ENCODE measurements at regions not wholly inside any gene's neighbourhood (a gene's known extent, or its start where the extent isn't known, plus 50 kb on each side); places are given as distances from the start of the nearest gene placed in this dataset.

- no peak for TF ChIP-seq EGR1 (IDR thresholded peaks at IDR 0.05; ENCODE audit: low read depth in 2 of 2)
- no peak for TF ChIP-seq REST (IDR thresholded peaks at IDR 0.05)
- TF ChIP-seq FOXA1 (IDR thresholded peaks at IDR 0.05) = no peak
- TF ChIP-seq RXRA (IDR thresholded peaks at IDR 0.05) = no peak
- TF ChIP-seq HNF4A (conservative IDR thresholded peaks at IDR 0.05) = no peak
- no peak for TF ChIP-seq MAX (IDR thresholded peaks at IDR 0.05)
- TF ChIP-seq NR2F2 (IDR thresholded peaks at IDR 0.05) = no peak
- TF ChIP-seq, protein P1, sequence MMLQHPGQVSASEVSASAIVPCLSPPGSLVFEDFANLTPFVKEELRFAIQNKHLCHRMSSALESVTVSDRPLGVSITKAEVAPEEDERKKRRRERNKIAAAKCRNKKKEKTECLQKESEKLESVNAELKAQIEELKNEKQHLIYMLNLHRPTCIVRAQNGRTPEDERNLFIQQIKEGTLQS (IDR thresholded peaks at IDR 0.05) = no peak
- TF ChIP-seq YY1 (IDR thresholded peaks at IDR 0.05) = no peak
- TF ChIP-seq FOXA2 (IDR thresholded peaks at IDR 0.05) = no peak
- no peak for TF ChIP-seq HNF4G (IDR thresholded peaks at IDR 0.05)
- no peak for TF ChIP-seq JUND (IDR thresholded peaks at IDR 0.05)
- no peak for TF ChIP-seq SP1 (IDR thresholded peaks at IDR 0.05)
- no peak for TF ChIP-seq CTCF (IDR thresholded peaks at IDR 0.05; ENCODE audit: low read depth, low read length, missing input control)
- Histone ChIP-seq H3K36me3 (ENCODE audit: control insufficient read depth in 4 of 4, insufficient read depth in 3 of 4, low read depth in 1 of 4, low read length in 3 of 4) (no peaks in the 10 kb centered on the region), H3K4me3 (ENCODE audit: low read depth in 1 of 3, low read length in 3 of 3) (no peak overlapping the region), H3K9me3 (ENCODE audit: control insufficient read depth in 4 of 4, low read length in 3 of 4) (no peaks in the 10 kb centered on the region), H3K27ac (ENCODE audit: low read depth in 1 of 2, low read length in 2 of 2) (no peak overlapping the region), H3K9ac (ENCODE audit: low read depth in 1 of 2, low read length in 2 of 2) (no peak overlapping the region), H3K4me1 (ENCODE audit: control insufficient read depth in 4 of 4, insufficient read depth in 4 of 4, low read length in 3 of 4) (no peaks in the 10 kb centered on the region), H3K27me3 (ENCODE audit: control insufficient read depth in 4 of 4, insufficient read depth in 4 of 4, low read length in 3 of 4) (no peaks in the 10 kb centered on the region)
- WGBS = 73% methylated on average over 5 of the region's 5 CpGs
- DNase-seq (ENCODE audit: low spot score) = no peak
These were observed 173.3 kb upstream of the SYT13 start for GRCh38 chr11:45459491-45459890.

DNA sequence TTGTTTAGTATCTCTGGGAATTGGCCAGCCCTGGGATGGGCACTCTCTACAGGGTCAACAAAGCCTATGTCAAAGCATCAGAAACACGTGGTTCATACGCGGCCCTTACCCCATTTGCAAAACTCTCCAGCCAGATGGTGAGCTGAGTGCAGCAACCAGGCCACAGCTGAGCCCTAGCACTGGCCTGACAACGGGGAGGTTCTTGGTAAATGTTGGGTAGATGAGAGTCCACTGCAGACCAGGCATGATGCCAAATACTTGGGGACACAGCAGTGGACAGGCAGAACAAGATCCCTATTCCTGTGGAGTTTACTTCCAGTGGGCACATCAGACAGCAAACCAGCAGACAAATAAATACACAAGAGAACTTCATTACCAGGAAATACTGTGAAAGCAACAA is 172.1 kb upstream of the SYT13 start:
- H3K9ac ChIP-seq (ENCODE audit: low read depth in 1 of 2, low read length in 2 of 2) = no peak overlapping the region
- H3K27me3 ChIP-seq (ENCODE audit: control insufficient read depth in 4 of 4, insufficient read depth in 4 of 4, low read length in 3 of 4) = no peaks in the 10 kb centered on the region
- no peaks in the 10 kb centered on the region for H3K4me1 ChIP-seq (ENCODE audit: control insufficient read depth in 4 of 4, insufficient read depth in 4 of 4, low read length in 3 of 4)
- no peaks in the 10 kb centered on the region for H3K36me3 ChIP-seq (ENCODE audit: control insufficient read depth in 4 of 4, insufficient read depth in 3 of 4, low read depth in 1 of 4, low read length in 3 of 4)
- 71% methylated on average over 4 of the region's 4 CpGs for WGBS
- no peaks in the 10 kb centered on the region for H3K9me3 ChIP-seq (ENCODE audit: control insufficient read depth in 4 of 4, low read length in 3 of 4)
- H3K4me3 ChIP-seq (ENCODE audit: low read depth in 1 of 3, low read length in 3 of 3) = no peak overlapping the region
- H3K27ac ChIP-seq (ENCODE audit: low read depth in 1 of 2, low read length in 2 of 2) = no peak overlapping the region
- TF ChIP-seq TAF1 (conservative IDR thresholded peaks at IDR 0.05) (no peak), EGR1 (IDR thresholded peaks at IDR 0.05; ENCODE audit: low read depth in 2 of 2) (no peak), NR2F2 (IDR thresholded peaks at IDR 0.05) (no peak), JUND (IDR thresholded peaks at IDR 0.05) (no peak), GABPA (IDR thresholded peaks at IDR 0.05 in 1 of 2, conservative IDR thresholded peaks at IDR 0.05 in 1 of 2) (no peak), HNF4G (IDR thresholded peaks at IDR 0.05) (no peak), HNF4A (conservative IDR thresholded peaks at IDR 0.05) (no peak), RXRA (IDR thresholded peaks at IDR 0.05) (no peak)
- DNase-seq (ENCODE audit: low spot score) = no peak

All from liver (tissue), 8 donors.